ENCODE measurements at regions not wholly inside any gene's neighbourhood (a gene's known extent, or its start where the extent isn't known, plus 50 kb on each side); places are given as distances from the start of the nearest gene placed in this dataset.

- DNase-seq (ENCODE audit: low read depth) = no peak
These were observed 827.0 kb upstream of the RAB6C start for GRCh38 chr2:129152514-129152913.

- DNase-seq (ENCODE audit: low read depth) = no peak
These were observed 818.6 kb upstream of the RAB6C start for GRCh38 chr2:129160879-129161278.

- DNase-seq (ENCODE audit: low read depth) = no peak
These were observed 815.1 kb upstream of the RAB6C start for GRCh38 chr2:129164220-129164949.

- DNase-seq (ENCODE audit: low read depth) = no peak
These were observed 814.5 kb upstream of the RAB6C start for GRCh38 chr2:129165006-129165405.

GRCh38 chr2:129167456-129167855 is 812.0 kb upstream of the RAB6C start:
- no peak for DNase-seq (ENCODE audit: low read depth)

GRCh38 chr2:129170570-129170969 is 808.9 kb upstream of the RAB6C start:
- no peak for DNase-seq (ENCODE audit: low read depth)

- no peak for DNase-seq (ENCODE audit: low read depth)
These were observed 805.3 kb upstream of the RAB6C start for GRCh38 chr2:129174143-129174542.

GRCh38 chr2:129175051-129175450 is 804.4 kb upstream of the RAB6C start:
- DNase-seq (ENCODE audit: low read depth) = no peak

- DNase-seq (ENCODE audit: low read depth) = no peak
These were observed 803.1 kb upstream of the RAB6C start for GRCh38 chr2:129176375-129176774.

- no peak for DNase-seq (ENCODE audit: low read depth)
These were observed 801.1 kb upstream of the RAB6C start for GRCh38 chr2:129178356-129178755.

- no peak for DNase-seq (ENCODE audit: low read depth)
These were observed 800.3 kb upstream of the RAB6C start for GRCh38 chr2:129179199-129179598.

GRCh38 chr2:129180124-129180716 is 799.2 kb upstream of the RAB6C start:
- DNase-seq (ENCODE audit: low read depth) = no peak

- no peak for DNase-seq (ENCODE audit: low read depth)
These were observed 798.0 kb upstream of the RAB6C start for GRCh38 chr2:129181433-129181832.

- no peak for DNase-seq (ENCODE audit: low read depth)
These were observed 797.5 kb upstream of the RAB6C start for GRCh38 chr2:129181963-129182362.

GRCh38 chr2:129187343-129187742 is 792.1 kb upstream of the RAB6C start:
- DNase-seq (ENCODE audit: low read depth) = no peak

- no peak for DNase-seq (ENCODE audit: low read depth)
These were observed 791.0 kb upstream of the RAB6C start for GRCh38 chr2:129188451-129188850.

GRCh38 chr2:129189617-129190319 is 789.7 kb upstream of the RAB6C start:
- no peak for DNase-seq (ENCODE audit: low read depth)

GRCh38 chr2:129190494-129190893 is 789.0 kb upstream of the RAB6C start:
- no peak for DNase-seq (ENCODE audit: low read depth)

GRCh38 chr2:129191530-129191929 is 787.9 kb upstream of the RAB6C start:
- no peak for DNase-seq (ENCODE audit: low read depth)

GRCh38 chr2:129192117-129192516 is 787.3 kb upstream of the RAB6C start:
- DNase-seq (ENCODE audit: low read depth) = no peak

- DNase-seq (ENCODE audit: low read depth) = no peak
These were observed 786.6 kb upstream of the RAB6C start for GRCh38 chr2:129192841-129193253.

GRCh38 chr2:129193961-129194360 is 785.5 kb upstream of the RAB6C start:
- DNase-seq (ENCODE audit: low read depth) = no peak

- DNase-seq (ENCODE audit: low read depth) = no peak
These were observed 780.0 kb upstream of the RAB6C start for GRCh38 chr2:129199501-129199900.
